Dermis microvascular lymphatic vessel endothelial cell (primary cell): ENCODE measurements at regions not wholly inside any gene's neighbourhood (a gene's known extent, or its start where the extent isn't known, plus 50 kb on each side); places are given as distances from the start of the nearest gene placed in this dataset.
"Not testable (repeated sequence)": the region's sequence is repeated elsewhere in the genome, so short reads cannot be mapped to it uniquely, and the experiment has no call there.

Experiments
- DNase-seq, 2 donors: peaks; one replicate each; pipeline versions ENCODE4 v3.0.0 to v3.0.0-alpha.2; 2010; ENCODE audit warnings: low read depth in 2 of 2

- no peak for DNase-seq
These were observed 404.9 kb downstream of the CPS1 start for GRCh38 chr2:210961249-210961648.

- no peak for DNase-seq
These were observed 407.0 kb downstream of the CPS1 start for GRCh38 chr2:210963386-210963785.

- DNase-seq: no peak
These were observed 407.9 kb downstream of the CPS1 start for GRCh38 chr2:210964141-210964764.

- DNase-seq: no peak
These were observed 409.1 kb downstream of the CPS1 start for GRCh38 chr2:210965472-210965871.

- DNase-seq: peak in 1 of 2 donors; percentile 5
These were observed 409.9 kb downstream of the CPS1 start for GRCh38 chr2:210966330-210966729.

DNA sequence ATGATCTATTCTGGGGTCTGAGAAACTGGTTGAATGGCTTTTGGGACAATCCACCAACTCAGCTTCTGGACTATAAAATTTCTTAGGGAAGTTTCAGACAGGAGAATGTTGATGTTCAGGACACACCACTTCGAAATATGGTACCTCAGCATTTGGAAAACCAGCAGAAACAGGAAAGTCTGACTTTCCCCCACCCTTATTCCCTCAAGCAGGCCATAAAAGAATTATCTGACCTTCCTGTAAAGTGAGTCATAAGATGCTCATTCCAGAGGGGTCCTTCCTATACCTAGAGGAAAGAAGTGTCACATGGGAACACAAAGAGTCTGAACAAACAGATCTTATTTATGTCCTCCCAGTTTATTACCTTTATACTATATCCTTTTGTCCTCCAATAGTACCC lies 415.0 kb downstream of the CPS1 start:
- DNase-seq: peak in 1 of 2 donors; percentile 5

DNA sequence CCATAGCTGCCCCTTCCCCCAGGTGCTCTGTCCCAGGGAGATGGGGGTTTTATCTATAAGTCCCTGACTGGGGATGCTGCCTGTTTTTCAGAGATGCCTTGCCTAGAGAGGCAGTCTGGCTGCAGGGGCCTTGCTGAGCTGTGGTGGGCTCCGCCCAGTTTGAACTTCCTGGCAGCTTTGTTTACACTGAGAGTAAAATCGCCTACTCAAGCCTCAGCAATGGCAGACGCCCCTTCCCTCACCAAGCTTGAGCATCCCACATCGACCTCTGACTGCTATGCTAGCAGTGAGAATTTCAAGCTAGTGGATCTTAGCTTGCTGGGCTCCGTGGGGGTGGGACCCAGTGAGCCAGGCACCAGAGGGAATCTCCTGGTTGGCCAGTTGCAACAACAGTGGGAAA lies 430.4 kb downstream of the CPS1 start:
- DNase-seq: not testable (repeated sequence)

- peak in 1 of 2 donors; percentile 12 for DNase-seq
These were observed 434.7 kb downstream of the CPS1 start for GRCh38 chr2:210991107-210991506.

DNA sequence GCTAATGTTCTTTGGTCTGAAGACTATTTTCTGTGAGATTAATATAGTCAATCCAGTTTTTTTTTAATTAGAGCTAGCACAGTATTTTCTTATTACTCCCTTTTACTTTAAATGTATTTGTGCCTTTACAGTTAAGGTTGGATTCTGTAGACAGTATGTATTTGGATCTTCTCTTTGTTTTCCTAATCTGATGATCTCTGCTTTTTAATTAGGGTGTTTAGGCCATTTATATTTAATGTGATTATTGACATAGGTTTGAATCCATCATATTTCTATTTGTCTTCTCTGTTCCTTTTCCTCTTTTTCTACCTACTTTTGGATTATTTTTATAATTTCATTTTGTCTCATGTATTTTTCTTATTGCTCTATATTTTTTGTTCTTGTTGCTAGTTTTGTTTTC lies 437.7 kb downstream of the CPS1 start:
- DNase-seq: no peak

- peak in 1 of 2 donors; percentile 79 for DNase-seq
These were observed 441.0 kb downstream of the CPS1 start for GRCh38 chr2:210997373-210997772.

GRCh38 chr2:210998334-210998733 lies 441.9 kb downstream of the CPS1 start:
- no peak for DNase-seq

DNA sequence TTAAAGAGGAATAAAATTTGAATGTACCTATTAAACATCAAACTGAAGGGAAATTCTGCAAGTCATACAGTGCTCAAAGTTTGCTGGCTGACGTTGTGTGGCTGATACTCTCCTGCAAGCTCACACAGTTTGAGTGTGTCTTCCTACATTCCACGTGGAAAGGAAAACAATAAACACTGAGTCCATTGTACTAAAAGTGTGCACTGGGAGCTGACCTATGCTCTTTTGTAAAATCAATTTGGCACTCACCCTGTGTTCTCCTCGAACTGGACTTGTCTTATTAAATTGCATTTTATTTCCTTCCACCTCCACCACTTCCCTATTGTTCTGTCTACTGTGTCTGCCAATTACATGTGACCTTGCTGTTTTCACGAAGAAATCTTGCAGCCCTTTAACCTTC lies 458.0 kb downstream of the CPS1 start:
- peak; percentile 20 to 72 for DNase-seq

DNA sequence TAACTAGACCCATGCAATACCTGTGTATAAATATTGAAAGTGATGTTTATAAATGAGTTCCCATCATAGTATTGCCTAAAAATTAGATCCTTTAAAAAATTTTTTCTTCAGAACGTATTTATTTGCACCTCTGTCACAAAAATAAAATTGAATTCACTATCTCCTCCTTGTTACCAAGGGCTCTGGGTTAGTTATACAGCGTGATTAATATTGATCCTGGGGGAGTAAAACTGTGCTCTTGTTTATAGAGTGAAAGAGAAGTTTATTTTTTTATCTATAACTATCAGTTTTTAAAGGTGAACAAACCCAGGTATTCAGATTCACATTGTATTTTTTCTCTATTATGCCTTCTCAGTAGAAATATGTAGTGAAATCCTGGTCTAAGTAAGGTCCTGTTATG lies 458.5 kb downstream of the CPS1 start:
- no peak for DNase-seq

GRCh38 chr2:211025089-211025488 lies 468.7 kb downstream of the CPS1 start:
- not testable (repeated sequence) for DNase-seq

DNA sequence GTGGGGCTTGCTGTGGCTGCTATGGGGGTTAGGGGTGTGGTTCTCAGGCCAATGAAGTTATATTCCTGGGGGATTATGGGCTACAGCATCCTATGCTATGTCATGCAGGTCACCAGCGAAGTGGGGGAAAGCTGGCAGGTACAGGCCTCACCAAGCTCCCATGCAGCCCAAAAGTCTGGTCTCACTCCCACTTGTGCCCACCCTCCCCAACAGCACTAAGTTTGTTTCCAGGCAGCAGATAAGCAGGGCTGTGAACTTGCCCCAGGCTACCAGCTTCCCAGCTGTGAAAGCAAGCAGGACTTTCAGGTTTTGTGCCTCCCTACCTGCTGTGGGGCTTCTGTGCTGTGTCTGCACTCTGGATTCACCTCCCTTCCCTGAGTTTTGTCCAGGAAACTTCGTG lies 469.7 kb downstream of the CPS1 start:
- DNase-seq: no peak

DNA sequence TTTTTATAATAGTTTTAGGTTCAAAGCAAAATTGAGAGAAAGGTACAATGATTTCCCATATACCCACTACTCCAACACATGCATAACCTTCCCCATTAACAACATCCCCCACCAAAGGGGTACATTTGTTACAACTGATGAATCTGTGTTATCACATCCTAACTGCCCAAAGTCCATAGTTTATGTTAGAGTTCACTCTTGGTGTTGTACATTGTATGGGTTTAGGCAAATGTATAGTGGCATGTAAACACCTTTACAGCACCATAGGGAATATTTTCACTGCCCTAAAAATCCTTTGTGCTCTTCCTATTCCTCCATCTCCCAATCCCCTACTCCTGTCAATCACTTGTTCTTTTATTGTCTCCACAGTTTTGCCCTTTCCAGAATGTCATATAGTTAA lies 471.6 kb downstream of the CPS1 start:
- DNase-seq: no peak

- DNase-seq: peak in 1 of 2 donors; percentile 11
These were observed 477.4 kb downstream of the CPS1 start for GRCh38 chr2:211033765-211034164.

DNA sequence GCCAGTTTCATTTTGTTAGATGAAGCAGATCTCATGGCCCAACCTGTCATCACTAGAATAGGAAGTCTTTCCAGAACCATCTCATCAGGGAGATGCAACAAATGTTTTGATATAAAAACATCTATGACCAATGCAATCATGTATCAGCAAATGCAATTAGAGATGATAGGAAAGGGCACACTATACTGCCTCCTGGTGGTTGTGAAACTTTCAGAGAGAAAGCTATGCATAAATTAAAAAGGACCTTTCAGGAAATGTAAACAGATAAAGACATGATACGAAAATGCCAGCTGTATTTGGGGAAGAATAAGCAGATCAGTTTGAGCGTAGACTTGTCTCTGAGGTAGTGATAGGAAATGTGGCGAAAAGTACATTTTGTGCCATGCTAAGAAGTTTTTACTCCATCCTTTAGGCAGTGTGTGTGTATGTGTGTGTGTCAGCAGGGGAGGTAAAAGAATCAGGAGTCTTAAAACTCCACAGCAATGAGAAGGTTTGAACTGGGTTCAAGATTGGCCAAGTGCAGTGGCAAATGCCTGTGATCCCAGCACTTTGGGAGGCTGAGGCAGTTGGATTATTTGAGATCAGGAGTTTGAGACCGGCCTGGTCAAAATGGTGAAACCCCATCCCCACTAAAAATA lies 479.3 kb downstream of the CPS1 start:
- DNase-seq: peak in 1 of 2 donors; percentile 37

DNA sequence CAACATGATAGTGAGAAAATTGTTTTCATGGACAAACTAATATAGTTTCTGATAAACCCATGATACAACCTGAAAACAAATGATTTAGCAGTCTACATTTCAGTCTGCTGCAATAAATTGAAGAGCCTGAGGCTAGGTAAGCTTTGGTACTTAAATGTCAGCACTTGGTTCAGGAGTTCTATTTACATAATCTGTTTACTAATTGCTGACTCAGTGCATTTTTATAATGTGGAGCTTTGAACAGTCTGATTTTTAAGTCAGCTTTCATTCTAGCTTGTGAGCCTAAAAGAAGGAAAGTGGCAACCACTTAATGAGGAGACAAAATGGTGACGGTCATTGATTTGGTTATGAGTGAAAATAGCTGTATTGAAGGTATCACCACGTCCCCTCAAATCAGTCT lies 488.6 kb downstream of the CPS1 start:
- no peak for DNase-seq

- DNase-seq: no peak
These were observed 493.1 kb downstream of the CPS1 start for GRCh38 chr2:211049321-211050018.

DNA sequence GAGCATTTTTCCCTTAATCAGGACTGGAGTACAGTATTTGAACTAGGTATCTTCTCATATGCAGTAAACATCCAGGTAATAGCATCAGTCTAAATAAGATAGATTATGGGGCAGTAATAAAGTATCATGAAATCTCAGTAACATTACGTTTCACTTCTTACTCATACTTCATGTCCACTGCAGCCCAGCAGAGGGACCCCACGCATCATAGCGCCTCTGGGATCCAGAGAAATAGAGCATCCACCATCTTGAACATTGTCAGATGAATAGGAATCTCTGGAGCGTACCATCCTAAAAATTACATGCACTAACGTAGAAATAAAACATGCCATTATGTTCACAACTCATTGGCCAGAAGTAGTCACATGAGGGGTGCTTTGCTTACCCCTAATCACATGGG lies 499.0 kb downstream of the CPS1 start:
- DNase-seq: no peak

DNA sequence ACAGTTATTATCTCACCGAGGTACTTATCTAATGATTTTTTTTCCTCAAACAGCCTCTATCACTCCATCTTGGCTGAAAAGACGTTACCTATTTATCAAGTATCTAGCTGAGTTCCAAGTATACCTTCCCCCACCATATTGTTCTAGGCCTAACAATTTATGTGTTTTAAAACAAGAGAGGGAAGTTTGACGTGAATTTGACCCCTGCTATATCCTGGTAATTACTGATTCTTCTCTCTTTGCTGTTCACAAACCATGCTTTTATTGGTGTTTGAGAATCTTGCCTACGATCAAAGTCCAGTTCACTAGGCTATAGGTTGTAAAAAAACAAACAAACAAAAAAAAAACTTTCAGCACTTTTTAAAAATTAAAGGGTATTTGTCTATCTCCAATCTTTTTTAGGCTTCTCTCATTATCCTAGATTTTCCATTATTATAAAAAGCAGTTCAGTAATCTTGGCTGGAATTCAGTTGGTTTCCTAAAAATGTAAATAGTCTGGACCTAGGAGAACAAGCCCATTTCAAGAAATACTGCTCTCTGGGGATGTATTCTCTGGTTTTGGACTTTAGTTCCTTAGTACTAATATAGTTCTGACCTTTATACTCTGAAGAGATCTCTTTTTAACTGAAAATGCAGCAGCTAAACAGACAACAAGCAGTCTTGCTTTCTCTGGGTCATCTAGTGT lies 505.4 kb downstream of the CPS1 start:
- DNase-seq: no peak

DNA sequence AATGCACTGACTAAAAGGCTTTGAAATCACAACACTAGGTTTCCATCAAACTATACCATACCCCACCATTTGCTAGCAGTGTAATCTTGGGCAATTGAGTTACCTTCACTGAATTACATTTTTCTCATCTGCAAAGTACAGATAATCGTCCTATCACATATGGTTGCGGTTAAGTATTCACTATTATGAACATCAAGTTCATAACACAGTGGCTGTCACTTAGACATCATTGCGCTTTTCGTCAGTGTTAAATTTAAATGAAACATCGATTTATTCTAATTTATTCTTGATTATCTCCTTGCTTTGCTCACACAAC lies 505.9 kb downstream of the CPS1 start:
- no peak for DNase-seq
